Neuronal stem cell (in vitro differentiated cells): ENCODE measurements at regions not wholly inside any gene's neighbourhood (a gene's known extent, or its start where the extent isn't known, plus 50 kb on each side); places are given as distances from the start of the nearest gene placed in this dataset.

Experiments
- DNase-seq: peaks from one replicate; pipeline ENCODE4 v3.0.0-alpha.2; 2013; ENCODE audit warnings: low spot score
- H2AFZ ChIP-seq: one replicate; pipeline ENCODE4 v1.6.1; 2013; ENCODE audit warnings: mild to moderate bottlenecking, low read length, inconsistent platforms
- H2AK5ac ChIP-seq: 2 replicates; pipeline ENCODE4 v1.6.1; 2013; ENCODE audit warnings: low read depth, mild to moderate bottlenecking, inconsistent platforms, low read length, moderate library complexity, mixed read lengths
- H2BK120ac ChIP-seq: 2 replicates; pipeline ENCODE4 v1.6.1; 2013; ENCODE audit warnings: low read depth, mild to moderate bottlenecking, inconsistent platforms, low read length, moderate library complexity, mixed read lengths
- H2BK12ac ChIP-seq: one replicate; pipeline ENCODE4 v1.6.1; 2013; ENCODE audit warnings: low read length, inconsistent platforms
- H2BK15ac ChIP-seq: 2 replicates; pipeline ENCODE4 v1.6.1; 2013; ENCODE audit warnings: mild to moderate bottlenecking, low read length, inconsistent platforms, mixed read lengths
- H2BK5ac ChIP-seq: one replicate; pipeline ENCODE4 v1.6.1; 2013; ENCODE audit warnings: inconsistent platforms, mild to moderate bottlenecking, low read length, moderate library complexity
- H3K14ac ChIP-seq: one replicate; pipeline ENCODE4 v1.6.1; 2013; ENCODE audit warnings: low read length, inconsistent platforms
- H3K18ac ChIP-seq: 2 replicates; pipeline ENCODE4 v1.6.1; 2013; ENCODE audit warnings: low read length, inconsistent platforms
- H3K23ac ChIP-seq: 2 replicates; pipeline ENCODE4 v1.6.1; 2013; ENCODE audit warnings: low read depth, mild to moderate bottlenecking, mixed read lengths, low read length, inconsistent platforms; ENCODE audit not compliant: poor library complexity
- H3K27ac ChIP-seq: replicated peaks from 3 replicates; pipeline ENCODE4 v1.5.1; 2013; ENCODE audit warnings: low read length, inconsistent platforms
- H3K27me3 ChIP-seq, 3 experiments: 2 replicates each; pipeline ENCODE4 v1.6.1; 2013; ENCODE audit warnings: low read length in 3 of 3, mild to moderate bottlenecking in 2 of 3, inconsistent platforms in 1 of 3, low read depth in 1 of 3, mixed read lengths in 1 of 3, moderate library complexity in 1 of 3; ENCODE audit not compliant: control insufficient read depth in 3 of 3, insufficient read depth in 3 of 3
- H3K36me3 ChIP-seq, 2 donors: replicated peaks in 1 of 2; 2 replicates each; pipeline ENCODE4 v1.6.1; 2013; ENCODE audit warnings: low read length in 2 of 2; ENCODE audit not compliant: control insufficient read depth in 2 of 2, insufficient read depth in 2 of 2
- H3K4ac ChIP-seq: 2 replicates; pipeline ENCODE4 v1.6.1; 2013; ENCODE audit warnings: inconsistent platforms, mild to moderate bottlenecking, low read length, moderate library complexity
- H3K4me1 ChIP-seq, 2 donors: 1 replicate in 1 of 2; 2 replicates in 1 of 2; pipeline ENCODE4 v1.6.1; 2013; ENCODE audit warnings: low read length in 2 of 2, low read depth in 1 of 2; ENCODE audit not compliant: control insufficient read depth in 2 of 2, insufficient read depth in 1 of 2
- H3K4me2 ChIP-seq: one replicate; pipeline ENCODE4 v1.6.1; 2013; ENCODE audit warnings: mild to moderate bottlenecking, low read length, inconsistent platforms; ENCODE audit not compliant: insufficient read depth, poor library complexity, severe bottlenecking
- H3K4me3 ChIP-seq, 2 donors: 2 replicates each; pipeline ENCODE4 v1.5.1; 2013; ENCODE audit warnings: low read length in 2 of 2, mild to moderate bottlenecking in 2 of 2, inconsistent platforms in 1 of 2, moderate library complexity in 1 of 2
- H3K79me1 ChIP-seq: one replicate; pipeline ENCODE4 v1.6.1; 2013; ENCODE audit warnings: low read depth, mild to moderate bottlenecking, inconsistent platforms, low read length, moderate library complexity
- H3K9ac ChIP-seq: one replicate; pipeline ENCODE4 v1.6.1; 2013; ENCODE audit warnings: mild to moderate bottlenecking, low read depth, low read length, inconsistent platforms; ENCODE audit not compliant: poor library complexity
- H3K9me3 ChIP-seq, 2 donors: replicated peaks in 1 of 2; 2 replicates each; pipeline versions ENCODE3 to v1.6.1; 2013; ENCODE audit warnings: low read length in 2 of 2, mild to moderate bottlenecking in 2 of 2, inconsistent platforms in 1 of 2, low read depth in 1 of 2, mixed read lengths in 1 of 2, moderate library complexity in 1 of 2; ENCODE audit not compliant: control insufficient read depth in 2 of 2, insufficient read depth in 1 of 2
- H4K8ac ChIP-seq: one replicate; pipeline ENCODE4 v1.6.1; 2013; ENCODE audit warnings: low read depth, mild to moderate bottlenecking, inconsistent platforms, low read length, moderate library complexity
- H4K91ac ChIP-seq: one replicate; pipeline ENCODE4 v1.6.1; 2013; ENCODE audit warnings: low read length, low read depth, mild to moderate bottlenecking, inconsistent platforms; ENCODE audit not compliant: poor library complexity
- WGBS, 2 donors: extraction: QIAGEN DNeasy Blood & Tissue Kit; methylation state at CpG; one replicate each; pipeline ENCODE4 v1.1.7; 2013; ENCODE audit warnings: missing lambda C conversion rate in 2 of 2, mixed read lengths in 1 of 2; ENCODE audit not compliant: insufficient read length in 2 of 2, insufficient replicate concordance in 1 of 2; ENCODE audit errors: extremely low coverage in 2 of 2; 5-methylcytosine and 5-hydroxymethylcytosine counted together

DNA sequence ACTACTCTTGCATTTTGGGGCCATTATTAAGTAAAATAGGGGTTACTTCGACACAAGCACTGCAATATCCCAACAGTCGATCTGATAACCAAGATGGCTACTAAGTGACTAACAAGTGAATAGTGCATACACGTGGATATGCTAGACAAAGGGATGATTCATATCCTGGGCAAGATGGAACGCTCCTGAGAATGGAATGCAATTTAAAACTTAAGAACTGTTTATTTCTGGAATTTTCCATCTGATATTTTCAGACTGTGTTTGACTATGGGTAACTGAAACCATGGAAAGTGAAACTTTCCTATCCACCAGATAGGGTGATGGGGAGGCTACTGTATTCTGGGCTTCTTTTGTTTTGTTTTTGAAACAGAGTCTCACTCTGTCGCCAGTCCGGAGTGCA, 66.5 kb downstream of the ILRUN start:
- Histone ChIP-seq H3K4me3 (no peak overlapping the region), H4K8ac (no peak overlapping the region), H2BK120ac (no peak overlapping the region), H2BK5ac (no peak overlapping the region), H2AK5ac (no peak overlapping the region), H3K4me1 (no peaks in the 10 kb centered on the region), H3K23ac (no peak overlapping the region), H3K27me3 (no peaks in the 10 kb centered on the region), H2BK12ac (no peak overlapping the region), H3K9ac (no peak overlapping the region), H3K9me3 (no peaks in the 10 kb centered on the region), H3K79me1 (peaks cover 2% of the 10 kb centered on the region), H3K18ac (no peak overlapping the region), H3K4me2 (no peak overlapping the region), H3K36me3 (peaks cover 2 to 22% of the 10 kb centered on the region in 2 donors), H2AFZ (no peak overlapping the region), H2BK15ac (no peak overlapping the region), H3K4ac (no peak overlapping the region), H3K27ac (no peak overlapping the region), H3K14ac (no peak overlapping the region), H4K91ac (no peak overlapping the region)
- DNase-seq: no peak
- no CpG with 5 or more reads among the region's 6 CpGs for WGBS, 2 donors

DNA sequence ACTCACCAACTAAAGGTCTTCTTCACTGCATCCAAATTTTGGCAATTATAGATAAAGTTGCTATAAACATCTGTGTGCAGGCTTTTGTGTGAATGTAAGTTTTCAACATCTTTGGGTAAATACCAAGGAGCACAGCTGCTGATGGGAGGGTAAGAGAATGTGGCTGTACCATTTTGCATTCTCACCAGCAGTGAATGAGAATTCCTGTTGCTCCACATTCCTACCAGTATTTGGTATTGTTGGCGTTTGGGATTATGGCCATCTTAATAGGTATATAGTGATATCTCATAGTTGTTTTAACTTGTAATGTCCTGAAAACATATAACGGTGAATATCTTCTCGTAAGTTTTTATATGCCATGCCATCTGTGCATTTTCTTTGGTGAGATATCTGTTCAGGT, 69.3 kb downstream of the ILRUN start:
- Histone ChIP-seq H3K4me1 (no peaks in the 10 kb centered on the region), H3K27ac (no peak overlapping the region), H2BK12ac (no peak overlapping the region), H4K8ac (no peak overlapping the region), H2AK5ac (no peak overlapping the region), H2AFZ (no peak overlapping the region), H2BK5ac (no peak overlapping the region), H3K9me3 (no peaks in the 10 kb centered on the region), H3K23ac (no peak overlapping the region), H3K18ac (no peak overlapping the region), H2BK120ac (no peak overlapping the region), H3K4me3 (no peak overlapping the region), H3K4ac (no peak overlapping the region), H3K79me1 (peaks cover 2% of the 10 kb centered on the region), H3K36me3 (peaks cover 2 to 24% of the 10 kb centered on the region in 2 donors), H3K14ac (no peak overlapping the region), H3K4me2 (no peak overlapping the region), H3K27me3 (no peaks in the 10 kb centered on the region), H3K9ac (no peak overlapping the region), H4K91ac (no peak overlapping the region), H2BK15ac (no peak overlapping the region)
- DNase-seq: no peak
- WGBS, 2 donors: no CpG with 5 or more reads among the region's 3 CpGs

DNA sequence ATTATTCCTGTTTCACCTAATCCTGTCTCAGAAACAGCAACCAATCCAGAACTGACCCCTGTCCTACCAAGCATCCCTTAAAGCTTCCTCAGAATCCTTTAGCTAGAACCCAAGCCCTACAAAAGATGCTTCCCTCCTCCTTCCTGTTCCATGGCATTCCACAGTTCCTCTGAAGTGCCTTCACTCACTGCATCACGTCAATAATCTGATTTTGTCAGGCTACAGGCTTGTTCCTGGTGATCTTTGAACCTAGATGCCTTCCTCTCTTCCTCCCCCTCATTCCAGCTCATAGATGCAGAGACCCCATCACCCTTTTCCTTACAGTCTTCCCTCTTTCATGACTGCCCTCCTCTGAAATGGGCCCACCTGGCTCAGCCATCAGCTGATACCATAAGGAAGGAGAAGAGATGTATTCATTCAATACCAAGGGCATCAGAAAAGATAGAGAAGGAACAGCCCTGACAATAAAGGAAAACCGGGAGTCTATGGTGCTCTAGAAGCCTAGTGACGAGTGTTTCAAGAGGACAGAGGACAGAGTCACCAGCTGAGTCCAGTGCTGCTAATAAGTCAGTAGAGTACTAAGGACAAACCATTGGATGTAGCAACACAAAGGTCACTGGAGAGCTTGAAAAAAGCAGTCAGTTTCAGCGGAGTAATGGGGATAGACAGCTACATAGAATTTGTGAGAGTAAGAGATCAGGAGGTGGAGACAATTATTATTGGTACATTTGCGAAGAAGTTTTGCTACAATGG, 62.5 kb upstream of the SPDEF start:
- no peak overlapping the region for H3K9ac ChIP-seq
- no peak overlapping the region for H3K27ac ChIP-seq
- no peak overlapping the region for H2BK120ac ChIP-seq
- H4K91ac ChIP-seq: no peak overlapping the region
- peaks cover 0 to 11% of the 10 kb centered on the region in 2 donors for H3K36me3 ChIP-seq
- no peak overlapping the region for H2AK5ac ChIP-seq
- no peak overlapping the region for H3K14ac ChIP-seq
- no peak overlapping the region for H3K4me3 ChIP-seq
- H2BK12ac ChIP-seq: no peak overlapping the region
- WGBS, 2 donors: no CpG with 5 or more reads among the region's 5 CpGs
- no peak overlapping the region for H4K8ac ChIP-seq
- H2BK5ac ChIP-seq: no peak overlapping the region
- H3K4me1 ChIP-seq: peaks cover 0 to 3% of the 10 kb centered on the region in 2 donors
- no peak overlapping the region for H3K23ac ChIP-seq
- no peaks in the 10 kb centered on the region for H3K79me1 ChIP-seq
- no peaks in the 10 kb centered on the region for H3K27me3 ChIP-seq
- no peak overlapping the region for H3K4ac ChIP-seq
- H2AFZ ChIP-seq: no peak overlapping the region
- H3K4me2 ChIP-seq: no peak overlapping the region
- H2BK15ac ChIP-seq: no peak overlapping the region
- DNase-seq: no peak
- no peak overlapping the region for H3K18ac ChIP-seq
- H3K9me3 ChIP-seq: no peaks in the 10 kb centered on the region

DNA sequence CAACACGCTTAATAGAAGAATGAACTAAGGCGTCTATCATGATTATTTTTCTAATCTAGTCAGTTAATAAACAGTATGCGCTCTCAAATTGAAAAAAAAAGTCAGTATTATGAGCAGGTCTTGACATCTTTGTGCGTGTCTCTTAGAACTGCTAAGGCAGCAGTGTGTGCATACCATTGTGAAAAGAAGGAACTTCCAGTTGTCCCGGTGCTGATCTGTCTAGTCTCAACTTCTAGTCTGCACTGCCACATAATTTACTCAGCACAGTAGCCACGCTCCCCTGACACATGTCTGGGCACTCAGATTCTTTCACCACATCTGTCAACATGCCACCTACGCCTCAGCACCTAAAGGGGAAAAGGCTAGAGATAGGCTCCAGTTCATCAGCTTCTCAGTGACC, 61.1 kb upstream of the SPDEF start:
- H3K4me2 ChIP-seq: no peak overlapping the region
- no peak overlapping the region for H3K23ac ChIP-seq
- no peak overlapping the region for H2BK15ac ChIP-seq
- H3K79me1 ChIP-seq: no peaks in the 10 kb centered on the region
- H3K27me3 ChIP-seq: no peaks in the 10 kb centered on the region
- H2AFZ ChIP-seq: no peak overlapping the region
- no peak overlapping the region for H2BK120ac ChIP-seq
- H3K14ac ChIP-seq: no peak overlapping the region
- H4K91ac ChIP-seq: no peak overlapping the region
- no peak for DNase-seq
- no peak overlapping the region for H2AK5ac ChIP-seq
- H3K36me3 ChIP-seq: peaks cover 0 to 8% of the 10 kb centered on the region in 2 donors
- no peak overlapping the region for H3K18ac ChIP-seq
- no peak overlapping the region for H3K9ac ChIP-seq
- no peak overlapping the region for H2BK12ac ChIP-seq
- WGBS, 2 donors: no CpG with 5 or more reads among the region's 7 CpGs
- no peaks in the 10 kb centered on the region for H3K9me3 ChIP-seq
- H3K4me1 ChIP-seq: peaks cover 0 to 3% of the 10 kb centered on the region in 2 donors
- H4K8ac ChIP-seq: no peak overlapping the region
- no peak overlapping the region for H3K27ac ChIP-seq
- no peak overlapping the region for H3K4ac ChIP-seq
- no peak overlapping the region for H3K4me3 ChIP-seq
- H2BK5ac ChIP-seq: no peak overlapping the region
